ENCODE measurements at regions not wholly inside any gene's neighbourhood (a gene's known extent, or its start where the extent isn't known, plus 50 kb on each side); places are given as distances from the start of the nearest gene placed in this dataset.

- Histone ChIP-seq H2AFZ (no peak overlapping the region), H3K79me2 (no peaks in the 10 kb centered on the region), H3K4me1 (ENCODE audit: insufficient read depth) (no peaks in the 10 kb centered on the region), H3K4me2 (no peak overlapping the region), H3K9me3 (ENCODE audit: low read depth) (no peaks in the 10 kb centered on the region), H3K36me3 (replicated peaks; ENCODE audit: insufficient read depth, low read depth) (no peaks in the 10 kb centered on the region), H4K20me1 (ENCODE audit: insufficient read depth, poor library complexity, severe bottlenecking) (no peaks in the 10 kb centered on the region), H3K4me3 (no peak overlapping the region), H3K27ac (no peak overlapping the region), H3K27me3 (no peaks in the 10 kb centered on the region), H3K9me2 (replicated peaks; ENCODE audit: insufficient read depth) (no peaks in the 10 kb centered on the region)
- no peak for DNase-seq (ENCODE audit: low spot score)
- TF ChIP-seq EZH2phosphoT487 (IDR thresholded peaks at IDR 0.05; ENCODE audit: low read depth, severe bottlenecking, unreplicated experiment): no peak
- no peak for TF ChIP-seq EZH2 (IDR thresholded peaks at IDR 0.05; ENCODE audit: borderline replicate concordance)
- no peak for TF ChIP-seq CTCF (IDR thresholded peaks at IDR 0.05; ENCODE audit: poor library complexity)
- WGBS (ENCODE audit: low lambda C conversion rate, missing lambda C conversion rate): 80% methylated on average over 2 of the region's 2 CpGs
Observed at GRCh38 chr5:73256462-73256861, 83.5 kb downstream of the TMEM174 start.

GRCh38 chr5:73256012-73256411 is 83.0 kb downstream of the TMEM174 start:
- H3K9me3 ChIP-seq (ENCODE audit: low read depth): no peaks in the 10 kb centered on the region
- no peaks in the 10 kb centered on the region for H3K79me2 ChIP-seq
- no peaks in the 10 kb centered on the region for H3K36me3 ChIP-seq (replicated peaks; ENCODE audit: insufficient read depth, low read depth)
- no peaks in the 10 kb centered on the region for H3K9me2 ChIP-seq (replicated peaks; ENCODE audit: insufficient read depth)
- no peak overlapping the region for H2AFZ ChIP-seq
- H3K4me2 ChIP-seq: no peak overlapping the region
- DNase-seq (ENCODE audit: low spot score): no peak
- TF ChIP-seq EZH2 (IDR thresholded peaks at IDR 0.05; ENCODE audit: borderline replicate concordance) (no peak), CTCF (IDR thresholded peaks at IDR 0.05; ENCODE audit: poor library complexity) (no peak), EZH2phosphoT487 (IDR thresholded peaks at IDR 0.05; ENCODE audit: low read depth, severe bottlenecking, unreplicated experiment) (no peak)
- 84% methylated on average over 6 of the region's 6 CpGs for WGBS (ENCODE audit: low lambda C conversion rate, missing lambda C conversion rate)
- no peaks in the 10 kb centered on the region for H3K4me1 ChIP-seq (ENCODE audit: insufficient read depth)
- H3K27ac ChIP-seq: no peak overlapping the region
- no peak overlapping the region for H3K4me3 ChIP-seq
- no peaks in the 10 kb centered on the region for H3K27me3 ChIP-seq
- H4K20me1 ChIP-seq (ENCODE audit: insufficient read depth, poor library complexity, severe bottlenecking): no peaks in the 10 kb centered on the region

GRCh38 chr5:73254642-73255041 is 81.6 kb downstream of the TMEM174 start:
- 54% methylated on average over 3 of the region's 3 CpGs for WGBS (ENCODE audit: low lambda C conversion rate, missing lambda C conversion rate)
- DNase-seq (ENCODE audit: low spot score): no peak
- Histone ChIP-seq H3K9me3 (ENCODE audit: low read depth) (no peaks in the 10 kb centered on the region), H3K4me1 (ENCODE audit: insufficient read depth) (no peaks in the 10 kb centered on the region), H3K79me2 (no peaks in the 10 kb centered on the region), H3K27me3 (peaks cover 6% of the 10 kb centered on the region), H3K4me2 (no peak overlapping the region), H2AFZ (no peak overlapping the region), H3K9me2 (replicated peaks; ENCODE audit: insufficient read depth) (no peaks in the 10 kb centered on the region), H3K4me3 (no peak overlapping the region), H4K20me1 (ENCODE audit: insufficient read depth, poor library complexity, severe bottlenecking) (no peaks in the 10 kb centered on the region), H3K27ac (no peak overlapping the region), H3K36me3 (replicated peaks; ENCODE audit: insufficient read depth, low read depth) (no peaks in the 10 kb centered on the region)
- TF ChIP-seq CTCF (IDR thresholded peaks at IDR 0.05; ENCODE audit: poor library complexity) (no peak), EZH2phosphoT487 (IDR thresholded peaks at IDR 0.05; ENCODE audit: low read depth, severe bottlenecking, unreplicated experiment) (no peak), EZH2 (IDR thresholded peaks at IDR 0.05; ENCODE audit: borderline replicate concordance) (no peak)
